Vagina (tissue), 2 donors: ENCODE measurements at regions not wholly inside any gene's neighbourhood (a gene's known extent, or its start where the extent isn't known, plus 50 kb on each side); places are given as distances from the start of the nearest gene placed in this dataset.
A peak's percentile ranks its signal among the peaks of the same experiment; 100 is the strongest.

Experiments used
- DNase-seq, 2 donors: peaks; one replicate each; pipeline ENCODE4 v3.0.0-alpha.2; 2017; ENCODE audit errors: extremely low spot score in 2 of 2
- H3K27ac ChIP-seq: fragments of 200-600 bp; sonication (generic); one replicate; pipeline ENCODE4 v1.5.1; 2019
- H3K27me3 ChIP-seq: fragments of 200-600 bp; sonication (generic); one replicate; pipeline ENCODE4 v1.5.1; 2019
- H3K36me3 ChIP-seq, 2 donors: fragments of 200-600 bp; sonication (generic); one replicate each; pipeline ENCODE4 v1.5.1; 2017 to 2019
- H3K4me1 ChIP-seq: fragments of 200-600 bp; sonication (generic); one replicate; pipeline ENCODE4 v1.5.1; 2019
- H3K4me3 ChIP-seq, 2 donors: fragments of 200-600 bp; sonication (generic); 1 replicate in 1 of 2; 2 replicates in 1 of 2; pipeline ENCODE4 v1.5.1; 2016 to 2019
- H3K9me3 ChIP-seq: fragments of 200-600 bp; sonication (generic); one replicate; pipeline ENCODE4 v1.5.1; 2019
- CTCF ChIP-seq, 3 experiments: fragments of 450-650 bp in 2 of 3; fragments of 200-600 bp in 1 of 3; sonication (generic) in 1 of 3; IDR thresholded peaks; one replicate each; pipeline ENCODE4 v1.5.1; 2017 to 2019; ENCODE audit warnings: antibody characterized with exemption in 3 of 3, mild to moderate bottlenecking in 2 of 3, moderate library complexity in 2 of 3
- POLR2A ChIP-seq, 2 donors: fragments of 450-650 bp; IDR thresholded peaks; one replicate each; pipeline ENCODE4 v1.6.1; 2017; ENCODE audit warnings: antibody characterized with exemption in 2 of 2, mild to moderate bottlenecking in 2 of 2, moderate library complexity in 2 of 2
- POLR2AphosphoS5 ChIP-seq, 2 donors: sonication (generic); formaldehyde crosslinking; IDR thresholded peaks; one replicate each; pipeline ENCODE4 v1.9.0; 2017; ENCODE audit warnings: antibody characterized with exemption in 2 of 2, mild to moderate bottlenecking in 2 of 2, low read depth in 1 of 2; ENCODE audit not compliant: insufficient read depth in 1 of 2
- intact Hi-C: fragments of 100-400 bp; cut with DNase I; formaldehyde crosslinking; loops from one replicate; pipeline ENCODE4 v1.15.1; 2023

- intact Hi-C loops, result no loop called here
Observed at GRCh38 chr5:155936520-155937406, 390.2 kb upstream of the SGCD start.

GRCh38 chr5:155938051-155938450, 388.9 kb upstream of the SGCD start:
- Histone ChIP-seq H3K4me3 (no peak overlapping the region), H3K27ac (no peak overlapping the region), H3K4me1 (no peaks in the 10 kb centered on the region), H3K36me3 (no peaks in the 10 kb centered on the region), H3K27me3 (no peaks in the 10 kb centered on the region), H3K9me3 (no peaks in the 10 kb centered on the region)
- intact Hi-C loops, result no loop called here
- DNase-seq, result no peak
- TF ChIP-seq CTCF (IDR thresholded peaks at IDR 0.05), result no peak
- no peak for TF ChIP-seq POLR2AphosphoS5 (IDR thresholded peaks at IDR 0.05; ENCODE audit: insufficient read depth in 1 of 2, low read depth in 1 of 2)
- no peak for TF ChIP-seq POLR2A (IDR thresholded peaks at IDR 0.05)

More at GRCh38 chr5:155936520-155937406, 390.2 kb upstream of the SGCD start:
- Histone ChIP-seq H3K4me1 (no peaks in the 10 kb centered on the region), H3K36me3 (no peaks in the 10 kb centered on the region), H3K27ac (no peak overlapping the region), H3K27me3 (no peaks in the 10 kb centered on the region), H3K9me3 (no peaks in the 10 kb centered on the region), H3K4me3 (no peak overlapping the region)
- no peak for DNase-seq
- TF ChIP-seq POLR2AphosphoS5 (IDR thresholded peaks at IDR 0.05; ENCODE audit: insufficient read depth in 1 of 2, low read depth in 1 of 2) (no peak), CTCF (IDR thresholded peaks at IDR 0.05) (no peak), POLR2A (IDR thresholded peaks at IDR 0.05) (no peak)

GRCh38 chr5:155941340-155941739, 385.6 kb upstream of the SGCD start:
- Histone ChIP-seq H3K4me3 (no peak overlapping the region), H3K9me3 (no peaks in the 10 kb centered on the region), H3K27me3 (no peaks in the 10 kb centered on the region), H3K4me1 (no peaks in the 10 kb centered on the region), H3K27ac (no peak overlapping the region), H3K36me3 (no peaks in the 10 kb centered on the region)
- TF ChIP-seq POLR2AphosphoS5 (IDR thresholded peaks at IDR 0.05; ENCODE audit: insufficient read depth in 1 of 2, low read depth in 1 of 2) (no peak), POLR2A (IDR thresholded peaks at IDR 0.05) (no peak), CTCF (IDR thresholded peaks at IDR 0.05) (no peak)
- intact Hi-C loops, result loop anchor here (5.0 kb wide), 1 partner anchor 891 kb away; no protein-coding TSS in a partner anchor
- DNase-seq, result no peak

- H3K4me1 ChIP-seq, result no peaks in the 10 kb centered on the region
- H3K4me3 ChIP-seq, result no peak overlapping the region
- H3K27ac ChIP-seq, result no peak overlapping the region
- H3K9me3 ChIP-seq, result no peaks in the 10 kb centered on the region
- H3K36me3 ChIP-seq, result no peaks in the 10 kb centered on the region
- no peak for DNase-seq
- H3K27me3 ChIP-seq, result no peaks in the 10 kb centered on the region
- TF ChIP-seq CTCF (IDR thresholded peaks at IDR 0.05), result peak in 1 of 3 experiments; percentile 47
- TF ChIP-seq POLR2A (IDR thresholded peaks at IDR 0.05), result no peak
- intact Hi-C loops, result loop anchor here (5.0 kb wide), 1 partner anchor 889 kb away; no protein-coding TSS in a partner anchor
Observed at GRCh38 chr5:155943516-155944407, 383.2 kb upstream of the SGCD start.
